ENCODE measurements at regions not wholly inside any gene's neighbourhood (a gene's known extent, or its start where the extent isn't known, plus 50 kb on each side); places are given as distances from the start of the nearest gene placed in this dataset.
A peak's percentile ranks its signal among the peaks of the same experiment; 100 is the strongest.
"Not testable (repeated sequence)": the region's sequence is repeated elsewhere in the genome, so short reads cannot be mapped to it uniquely, and the experiment has no call there.

DNA sequence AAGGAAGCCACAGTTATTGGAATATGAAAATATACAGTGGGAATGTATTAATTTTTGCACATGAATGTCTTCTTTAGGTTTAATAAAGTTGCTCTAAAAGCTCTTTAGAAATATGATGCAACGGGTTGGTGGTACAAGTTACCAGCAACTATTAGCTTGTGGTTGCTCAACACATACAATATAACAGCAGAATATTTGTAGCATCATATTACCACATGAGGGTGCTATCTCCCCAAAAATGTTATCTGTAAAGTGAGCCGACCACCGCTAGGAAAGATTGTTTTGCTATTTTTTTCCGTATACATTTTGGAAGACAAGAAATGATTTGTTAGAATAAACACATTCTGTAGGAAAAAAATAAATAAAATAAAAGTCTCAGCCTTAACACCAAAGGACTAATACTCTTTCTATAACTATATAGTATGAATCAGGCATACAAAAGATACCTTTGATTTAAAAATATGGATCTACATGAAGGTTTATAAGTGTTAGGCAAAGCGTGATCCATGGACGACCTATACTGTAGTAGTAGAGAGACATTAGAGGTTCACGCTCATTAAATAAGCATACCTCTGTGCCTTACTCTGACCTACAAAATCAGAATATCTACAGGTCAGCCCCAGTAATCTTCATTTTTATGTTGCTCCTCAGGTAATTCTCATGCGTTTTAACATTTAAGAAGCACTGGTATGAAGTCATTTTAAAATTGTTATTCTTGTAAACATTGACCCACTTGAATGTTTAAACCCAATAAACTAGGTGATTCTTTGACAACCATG lies 1110.6 kb upstream of the ACVR2A start:
- H3K9ac ChIP-seq: no peak overlapping the region
- H3K4me3 ChIP-seq: no peak overlapping the region
- H3K27me3 ChIP-seq: no peaks in the 10 kb centered on the region
- H3K27ac ChIP-seq: no peak overlapping the region
- H3K36me3 ChIP-seq: no peaks in the 10 kb centered on the region
- no peaks in the 10 kb centered on the region for H4K20me1 ChIP-seq
- peak in 2 of 11 experiments; percentile 28 to 35; a peak in 2 of 22 replicates for TF ChIP-seq Cebpa-rat (IDR thresholded peaks at IDR 0.05)
- H3K4me1 ChIP-seq: no peaks in the 10 kb centered on the region
- no peak overlapping the region for H3K4me2 ChIP-seq
- H3K9me3 ChIP-seq (replicated peaks in 1 of 11): no peaks in the 10 kb centered on the region

DNA sequence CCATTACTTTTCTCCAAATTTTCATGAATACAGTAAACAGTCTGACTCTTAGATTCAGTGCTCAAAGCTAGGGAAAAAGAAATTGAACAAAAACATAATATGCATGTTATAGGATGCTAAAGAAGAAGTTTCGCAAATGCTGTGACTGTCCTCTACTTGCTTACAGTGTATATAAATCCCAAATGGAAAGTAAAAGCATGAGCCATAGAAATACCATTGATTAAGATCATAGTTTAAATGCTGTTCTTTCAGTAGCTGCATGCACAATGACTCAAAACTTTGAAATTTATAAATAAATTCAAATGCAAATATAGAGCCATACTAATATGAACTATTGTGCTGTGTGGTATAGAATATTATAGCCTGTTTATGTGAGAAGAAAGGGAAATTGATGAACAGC lies 1113.9 kb upstream of the ACVR2A start:
- no peak for TF ChIP-seq Cebpa-rat (IDR thresholded peaks at IDR 0.05)
- Histone ChIP-seq H3K27ac (no peak overlapping the region), H3K9ac (no peak overlapping the region), H3K4me2 (no peak overlapping the region), H3K36me3 (no peaks in the 10 kb centered on the region), H3K27me3 (no peaks in the 10 kb centered on the region), H3K9me3 (replicated peaks in 1 of 11) (no peaks in the 10 kb centered on the region), H3K4me1 (no peaks in the 10 kb centered on the region), H3K4me3 (no peak overlapping the region), H4K20me1 (no peaks in the 10 kb centered on the region)

DNA sequence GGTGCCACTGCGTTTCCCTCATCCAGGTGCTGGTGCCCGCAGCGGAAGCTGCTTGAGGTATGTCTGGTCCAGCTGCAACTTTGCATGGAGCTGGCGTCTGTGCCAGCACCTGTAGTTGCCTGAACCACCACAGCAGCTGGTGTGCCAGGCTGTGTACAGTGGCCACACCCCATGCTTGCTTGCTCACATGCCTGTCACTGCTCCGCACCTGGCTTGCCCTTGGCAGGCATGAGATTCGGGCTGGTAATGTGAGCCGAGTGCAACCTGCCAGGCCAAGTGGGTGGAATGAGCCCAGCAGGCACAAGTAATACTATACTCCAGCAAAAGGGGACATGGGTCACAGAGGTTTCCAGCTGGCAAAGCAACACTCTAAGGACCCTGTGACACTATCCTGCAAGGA lies 1123.3 kb upstream of the ACVR2A start:
- no peak overlapping the region for H3K4me2 ChIP-seq
- H3K27me3 ChIP-seq: no peaks in the 10 kb centered on the region
- no peak for TF ChIP-seq Cebpa-rat (IDR thresholded peaks at IDR 0.05)
- peaks cover 0 to 5% (median 0%) of the 10 kb centered on the region in 11 experiments; a peak in 1 of 22 replicates for H3K36me3 ChIP-seq
- peaks cover 24 to 31% (median 28%) of the 10 kb centered on the region in 11 experiments for H3K9me3 ChIP-seq (replicated peaks in 1 of 11)
- H3K4me3 ChIP-seq: no peak overlapping the region
- no peak overlapping the region for H3K9ac ChIP-seq
- no peak overlapping the region for H3K27ac ChIP-seq
- H4K20me1 ChIP-seq: no peaks in the 10 kb centered on the region
- no peaks in the 10 kb centered on the region for H3K4me1 ChIP-seq

DNA sequence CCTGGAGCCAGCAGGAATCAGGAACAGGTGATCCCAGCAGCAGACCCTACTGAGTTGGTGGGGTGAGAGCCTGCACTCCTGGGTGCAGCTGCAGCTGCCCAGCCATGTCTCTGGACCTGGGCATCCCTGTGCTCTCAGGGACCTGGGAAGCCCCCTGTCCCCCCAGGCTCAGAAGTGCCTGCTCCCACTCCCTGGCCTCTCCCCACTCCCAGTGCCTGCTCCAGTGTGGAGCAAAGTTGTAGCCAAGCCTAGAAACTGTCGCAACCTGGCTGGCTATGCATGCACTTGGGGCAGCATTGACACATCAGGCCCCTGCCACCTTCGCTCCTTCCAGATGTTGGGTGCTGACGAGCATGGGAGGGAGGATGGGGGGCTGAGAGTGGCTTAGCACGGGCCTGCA lies 1124.7 kb upstream of the ACVR2A start:
- Histone ChIP-seq H4K20me1 (no peaks in the 10 kb centered on the region), H3K27ac (no peak overlapping the region), H3K9me3 (replicated peaks in 1 of 11) (peaks cover 24 to 31% (median 28%) of the 10 kb centered on the region in 11 experiments), H3K4me2 (no peak overlapping the region), H3K36me3 (peaks cover 0 to 5% (median 0%) of the 10 kb centered on the region in 11 experiments; a peak in 1 of 22 replicates), H3K4me1 (no peaks in the 10 kb centered on the region), H3K9ac (no peak overlapping the region), H3K4me3 (0 out of 20 replicates have a peak overlapping the region, but pooled peaks of 1 of the 10 experiments have one; percentile 13), H3K27me3 (no peaks in the 10 kb centered on the region)
- no peak for TF ChIP-seq Cebpa-rat (IDR thresholded peaks at IDR 0.05)

GRCh38 chr2:146716591-146716990 lies 1128.2 kb upstream of the ACVR2A start:
- peaks cover 18 to 25% (median 20%) of the 10 kb centered on the region in 11 experiments for H3K9me3 ChIP-seq (replicated peaks in 1 of 11)
- no peak overlapping the region for H3K4me3 ChIP-seq
- no peaks in the 10 kb centered on the region for H4K20me1 ChIP-seq
- H3K4me2 ChIP-seq: no peak overlapping the region
- H3K4me1 ChIP-seq: no peaks in the 10 kb centered on the region
- H3K27me3 ChIP-seq: no peaks in the 10 kb centered on the region
- peaks cover 0 to 5% (median 0%) of the 10 kb centered on the region in 11 experiments; a peak in 1 of 22 replicates for H3K36me3 ChIP-seq
- H3K27ac ChIP-seq: no peak overlapping the region
- TF ChIP-seq Cebpa-rat (IDR thresholded peaks at IDR 0.05): no peak
- no peak overlapping the region for H3K9ac ChIP-seq

- no peak for TF ChIP-seq Cebpa-rat (IDR thresholded peaks at IDR 0.05)
- no peak overlapping the region for H3K9ac ChIP-seq
- peaks cover 0 to 6% (median 0%) of the 10 kb centered on the region in 11 experiments; a peak in 2 of 22 replicates for H3K9me3 ChIP-seq (replicated peaks in 1 of 11)
- H3K27ac ChIP-seq: no peak overlapping the region
- no peaks in the 10 kb centered on the region for H3K4me1 ChIP-seq
- H3K4me2 ChIP-seq: no peak overlapping the region
- H4K20me1 ChIP-seq: no peaks in the 10 kb centered on the region
- H3K27me3 ChIP-seq: no peaks in the 10 kb centered on the region
- H3K36me3 ChIP-seq: no peaks in the 10 kb centered on the region
- H3K4me3 ChIP-seq: no peak overlapping the region
Measured at GRCh38 chr2:146709004-146709403, 1135.8 kb upstream of the ACVR2A start.

DNA sequence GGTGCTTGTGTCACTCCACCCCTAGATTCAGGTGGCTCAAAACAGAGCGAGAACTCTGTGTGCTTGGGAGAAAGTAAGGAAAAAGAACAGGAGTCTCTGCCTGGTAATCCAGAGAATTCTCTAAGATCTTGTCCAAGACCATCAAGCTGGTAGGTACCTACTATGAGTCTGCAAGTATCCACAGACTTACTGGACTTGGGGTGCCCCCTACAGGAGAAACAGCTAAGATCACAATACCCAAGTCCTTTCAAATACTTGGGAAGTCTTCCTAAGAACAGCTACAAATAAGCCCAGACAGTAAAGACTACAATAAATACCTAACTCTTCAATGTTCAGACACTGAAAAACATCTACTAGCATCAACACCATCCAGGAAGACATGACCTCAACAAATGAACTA lies 1143.6 kb upstream of the ACVR2A start:
- TF ChIP-seq Cebpa-rat (IDR thresholded peaks at IDR 0.05): no peak
- no peak overlapping the region for H3K9ac ChIP-seq

DNA sequence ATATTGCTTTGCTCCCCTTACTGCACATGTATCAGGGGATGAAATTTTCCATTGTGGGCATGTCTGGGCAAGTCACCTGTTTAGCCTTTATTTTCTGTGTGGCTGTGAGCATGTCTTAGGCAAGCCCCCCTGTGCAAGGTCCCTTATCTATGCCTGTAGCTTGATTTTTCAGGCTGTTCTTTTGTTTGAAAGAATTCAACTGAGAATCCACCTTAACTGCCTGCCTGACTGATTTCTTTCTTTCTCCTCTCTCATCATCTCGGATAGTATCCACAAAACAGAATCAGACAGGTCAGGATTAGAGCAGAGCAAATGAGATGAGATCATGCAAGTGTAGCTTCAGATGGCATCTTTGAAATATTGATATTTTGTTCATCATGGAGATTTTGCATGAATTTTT lies 1147.5 kb upstream of the ACVR2A start:
- H3K27ac ChIP-seq: no peak overlapping the region; a peak in 1 of 22 replicates
- no peak overlapping the region for H3K4me3 ChIP-seq
- no peak for TF ChIP-seq Cebpa-rat (IDR thresholded peaks at IDR 0.05)
- no peaks in the 10 kb centered on the region for H4K20me1 ChIP-seq
- no peaks in the 10 kb centered on the region for H3K27me3 ChIP-seq
- peaks cover 0 to 11% (median 5%) of the 10 kb centered on the region in 11 experiments; a peak in 11 of 22 replicates for H3K9me3 ChIP-seq (replicated peaks in 1 of 11)
- no peak overlapping the region for H3K9ac ChIP-seq
- no peaks in the 10 kb centered on the region for H3K4me1 ChIP-seq
- no peaks in the 10 kb centered on the region for H3K36me3 ChIP-seq
- H3K4me2 ChIP-seq: no peak overlapping the region

More for the DNA sequence above, 1143.6 kb upstream of the ACVR2A start:
- H3K9me3 ChIP-seq (replicated peaks in 1 of 11): peaks cover 0 to 18% (median 13%) of the 10 kb centered on the region in 11 experiments; a peak in 13 of 22 replicates
- no peaks in the 10 kb centered on the region for H3K36me3 ChIP-seq
- no peaks in the 10 kb centered on the region for H3K4me1 ChIP-seq
- H3K4me2 ChIP-seq: no peak overlapping the region
- no peak overlapping the region for H3K4me3 ChIP-seq
- no peaks in the 10 kb centered on the region for H3K27me3 ChIP-seq
- H3K27ac ChIP-seq: no peak overlapping the region
- H4K20me1 ChIP-seq: no peaks in the 10 kb centered on the region

- not testable (repeated sequence) for H3K36me3 ChIP-seq; H3K9ac ChIP-seq; H3K4me1 ChIP-seq; H3K9me3 ChIP-seq (replicated peaks in 1 of 11); H3K27ac ChIP-seq; H3K27me3 ChIP-seq; H3K4me2 ChIP-seq; H3K4me3 ChIP-seq; H4K20me1 ChIP-seq
Measured at GRCh38 chr2:146696787-146697186, 1148.0 kb upstream of the ACVR2A start.

DNA sequence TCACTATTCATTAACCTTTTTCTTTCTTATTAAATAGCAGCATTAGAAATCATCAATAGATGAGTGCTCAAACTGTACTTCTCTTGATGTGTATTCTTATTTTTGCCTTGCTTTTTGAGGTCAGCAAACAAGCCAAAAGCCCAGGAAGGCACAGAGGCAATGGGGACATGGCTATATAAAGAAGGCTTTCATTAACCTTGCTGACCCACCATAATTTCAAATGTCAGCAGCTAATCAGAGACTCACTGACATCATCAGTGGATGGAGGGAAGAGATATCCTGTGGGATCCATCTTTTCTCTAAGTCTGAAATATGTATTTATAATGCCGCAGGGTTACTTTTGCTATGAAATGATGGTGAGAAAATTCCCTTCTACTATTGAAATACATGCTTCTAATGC lies 1162.8 kb upstream of the ACVR2A start:
- H3K27ac ChIP-seq: no peak overlapping the region
- no peaks in the 10 kb centered on the region for H3K36me3 ChIP-seq
- H3K4me3 ChIP-seq: no peak overlapping the region
- TF ChIP-seq Cebpa-rat (IDR thresholded peaks at IDR 0.05): no peak
- no peak overlapping the region for H3K9ac ChIP-seq
- H3K4me2 ChIP-seq: no peak overlapping the region
- no peaks in the 10 kb centered on the region for H3K4me1 ChIP-seq
- H3K27me3 ChIP-seq: no peaks in the 10 kb centered on the region
- peaks cover 0 to 6% (median 0%) of the 10 kb centered on the region in 11 experiments; a peak in 1 of 22 replicates for H3K9me3 ChIP-seq (replicated peaks in 1 of 11)
- H4K20me1 ChIP-seq: no peaks in the 10 kb centered on the region
